GM21529 (cell line): ENCODE measurements at regions not wholly inside any gene's neighbourhood (a gene's known extent, or its start where the extent isn't known, plus 50 kb on each side); places are given as distances from the start of the nearest gene placed in this dataset.
"Not testable (repeated sequence)": the region's sequence is repeated elsewhere in the genome, so short reads cannot be mapped to it uniquely, and the experiment has no call there.

Source experiments
- ATAC-seq: cut with Tn5 transposase; IDR thresholded peaks from one replicate; pipeline ENCODE4 v1.9.1; 2021; ENCODE audit not compliant: unreplicated experiment

DNA sequence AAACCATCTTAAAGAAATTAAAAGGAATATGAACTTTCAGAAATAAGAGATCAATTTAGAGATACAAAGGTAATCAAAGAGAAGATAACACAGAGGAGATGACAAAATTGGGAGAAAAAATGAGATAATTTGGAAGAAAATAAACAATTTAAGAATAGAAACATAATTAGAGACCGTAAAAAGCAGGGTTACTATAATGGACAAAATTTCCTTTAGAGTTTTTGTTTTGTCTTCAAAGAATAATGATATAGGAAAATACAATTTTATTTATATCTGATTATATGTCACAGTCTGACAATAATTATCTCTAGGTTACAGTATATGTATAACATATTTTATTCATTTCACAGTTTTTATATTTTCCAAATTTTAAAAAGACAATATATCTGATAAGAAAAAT is 716.4 kb upstream of the ZNF804A start:
- no peak for ATAC-seq

GRCh38 chr2:183892315-183892941 is 705.9 kb upstream of the ZNF804A start:
- no peak for ATAC-seq

DNA sequence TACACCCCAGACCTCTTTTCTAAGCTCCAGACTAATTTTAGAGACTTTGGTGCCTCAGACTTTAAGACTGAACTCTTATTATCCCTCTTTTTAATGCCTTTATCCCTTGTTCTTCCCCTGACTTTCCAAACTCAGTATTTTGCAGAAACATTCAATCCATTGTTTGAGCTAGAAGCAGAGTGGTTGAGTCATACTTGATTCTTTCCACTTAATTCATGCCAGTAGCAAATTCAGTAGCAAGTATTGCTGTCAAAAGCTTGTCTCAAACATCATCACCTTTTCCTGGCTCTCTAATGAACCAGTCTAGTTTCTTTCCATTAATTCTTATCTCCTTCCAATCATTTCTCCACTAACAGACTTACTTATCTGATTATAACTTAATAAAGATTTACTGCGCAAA is 699.7 kb upstream of the ZNF804A start:
- no peak for ATAC-seq

DNA sequence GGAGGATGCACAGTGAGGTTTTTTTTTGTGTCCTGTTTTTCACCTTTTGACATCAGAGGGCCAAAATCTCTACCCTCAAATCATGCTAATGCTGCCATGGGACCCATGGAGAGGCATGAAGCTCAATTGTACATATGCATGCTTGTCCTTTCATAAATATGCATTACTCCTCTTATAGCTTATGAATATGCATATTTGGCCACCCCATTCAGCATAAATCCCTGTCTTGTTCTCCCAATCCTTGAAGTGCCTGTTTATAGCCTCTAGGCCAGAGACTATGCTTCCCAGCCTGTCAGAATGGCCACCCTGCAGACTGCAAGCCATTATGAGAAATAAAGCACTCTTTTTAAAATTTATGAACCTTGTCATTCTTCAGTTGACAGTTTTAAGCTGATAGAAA is 696.4 kb upstream of the ZNF804A start:
- ATAC-seq: no peak

GRCh38 chr2:183903026-183903425 is 695.3 kb upstream of the ZNF804A start:
- no peak for ATAC-seq

DNA sequence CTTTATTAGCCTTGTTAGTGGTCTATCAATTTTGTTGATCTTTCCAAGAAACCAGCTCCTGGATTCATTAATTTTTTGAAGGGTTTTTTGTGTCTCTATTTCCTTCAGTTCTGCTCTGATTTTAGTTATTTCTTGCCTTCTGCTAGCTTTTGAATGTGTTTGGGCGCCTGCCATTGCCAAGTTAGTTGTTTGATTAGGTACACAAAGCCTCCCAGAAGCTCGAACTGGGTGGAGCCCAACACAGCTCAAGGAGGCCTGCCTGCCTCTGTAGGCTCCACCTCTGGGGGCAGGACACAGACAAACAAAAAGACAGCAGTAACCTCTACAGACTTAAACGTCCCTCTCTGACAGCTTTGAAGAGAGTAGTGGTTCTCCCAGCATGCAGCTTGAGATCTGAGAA is 682.3 kb upstream of the ZNF804A start:
- ATAC-seq: not testable (repeated sequence)

GRCh38 chr2:183919167-183919566 is 679.2 kb upstream of the ZNF804A start:
- no peak for ATAC-seq

DNA sequence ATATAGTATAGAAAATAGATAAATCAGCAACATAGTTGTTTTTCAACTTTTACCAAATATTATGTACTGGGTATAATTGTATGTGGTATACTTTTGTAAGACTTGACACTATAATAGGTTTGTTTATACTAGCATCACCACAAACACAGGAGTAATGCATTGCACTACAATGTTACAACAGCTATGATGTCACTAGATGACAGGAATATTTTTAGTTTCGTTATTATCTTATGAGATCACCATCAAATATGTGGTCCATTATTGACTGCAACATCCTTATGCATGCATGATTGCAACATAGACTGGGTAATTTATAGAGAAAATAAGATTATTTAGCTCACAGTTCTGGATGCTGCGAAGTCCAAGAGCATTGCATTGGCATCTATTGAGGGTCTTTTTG is 678.4 kb upstream of the ZNF804A start:
- ATAC-seq: no peak

DNA sequence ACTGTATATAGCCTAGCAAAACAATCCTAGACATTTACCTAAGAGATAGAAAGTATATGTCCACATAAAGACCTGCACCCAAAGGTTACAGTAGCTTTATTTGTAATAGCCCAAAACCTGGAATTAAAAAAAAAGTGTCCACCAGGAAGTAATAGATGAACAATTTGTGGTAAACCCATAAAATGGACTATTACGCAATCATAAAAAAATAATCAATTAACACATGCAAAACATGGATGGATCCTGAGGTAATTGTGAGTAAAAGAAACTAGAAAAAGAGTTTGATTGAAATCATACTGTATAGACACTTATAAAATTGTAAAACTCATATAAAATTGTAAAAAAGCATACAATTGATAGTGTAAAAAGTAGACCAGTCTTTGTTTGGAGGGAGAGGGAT is 673.0 kb upstream of the ZNF804A start:
- no peak for ATAC-seq

DNA sequence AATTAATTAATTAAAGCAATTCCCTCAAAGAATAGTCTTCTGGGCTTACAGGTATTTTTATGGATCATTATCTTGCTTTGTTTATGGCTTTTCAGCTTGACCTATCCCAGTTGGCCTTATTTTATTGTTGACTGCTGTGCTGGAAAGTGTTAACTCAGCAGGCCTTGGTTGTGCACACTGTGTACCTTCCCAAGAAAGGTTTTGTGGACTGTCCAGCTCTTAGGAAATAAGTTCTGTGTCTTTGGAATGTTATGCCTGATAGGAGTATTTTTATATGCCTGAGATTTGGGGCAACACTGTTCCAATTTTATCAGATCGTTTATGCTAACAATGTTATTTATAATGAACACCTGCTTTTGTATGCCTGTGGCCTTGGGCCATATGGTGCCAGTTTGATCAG is 671.9 kb upstream of the ZNF804A start:
- ATAC-seq: no peak

GRCh38 chr2:183927406-183928325 is 670.7 kb upstream of the ZNF804A start:
- ATAC-seq: no peak

GRCh38 chr2:183935005-183935404 is 663.3 kb upstream of the ZNF804A start:
- no peak for ATAC-seq

DNA sequence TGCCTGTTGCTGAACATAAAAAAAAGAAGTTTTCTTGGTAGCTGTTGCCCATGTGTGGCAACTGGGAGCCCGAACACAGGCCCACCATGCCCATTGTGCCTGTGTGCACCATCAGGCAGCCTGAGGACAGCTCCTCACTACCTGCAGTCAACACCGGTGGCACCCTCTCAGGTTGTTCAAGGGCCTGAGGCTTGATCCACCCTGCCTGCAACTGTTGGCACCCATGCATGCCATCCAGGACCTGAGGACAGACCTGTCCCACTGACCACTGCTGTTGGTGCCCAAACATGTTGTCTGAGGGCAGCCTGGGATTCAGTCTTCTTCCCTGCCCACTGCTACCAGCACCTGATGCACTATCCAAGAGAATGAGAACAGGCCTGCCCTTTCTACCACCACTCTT is 661.1 kb upstream of the ZNF804A start:
- no peak for ATAC-seq

- ATAC-seq: no peak
Observed at GRCh38 chr2:183946193-183946592, 652.1 kb upstream of the ZNF804A start.

GRCh38 chr2:183948861-183949260 is 649.5 kb upstream of the ZNF804A start:
- ATAC-seq: no peak

GRCh38 chr2:183950673-183951072 is 647.7 kb upstream of the ZNF804A start:
- no peak for ATAC-seq

GRCh38 chr2:183951630-183952029 is 646.7 kb upstream of the ZNF804A start:
- no peak for ATAC-seq

DNA sequence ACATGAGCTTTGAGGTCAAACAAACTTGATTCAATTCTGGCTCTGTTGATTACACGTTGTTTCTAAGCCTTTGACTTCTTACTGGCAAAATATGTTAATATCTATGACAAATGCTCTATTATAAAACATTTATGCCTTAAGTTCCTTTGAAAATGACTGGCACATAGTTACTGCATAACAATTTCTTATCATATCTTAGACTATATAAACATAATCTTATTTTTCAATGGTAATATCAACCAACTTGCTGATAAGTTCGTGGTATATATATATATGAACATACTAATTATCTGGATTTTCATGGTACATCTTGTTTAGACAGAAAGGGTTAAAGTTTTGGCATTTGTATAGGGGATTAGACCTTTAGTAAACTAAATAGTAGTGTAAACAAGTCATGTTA is 645.6 kb upstream of the ZNF804A start:
- no peak for ATAC-seq

- ATAC-seq: no peak
Observed at GRCh38 chr2:183963609-183964008, 634.7 kb upstream of the ZNF804A start.

DNA sequence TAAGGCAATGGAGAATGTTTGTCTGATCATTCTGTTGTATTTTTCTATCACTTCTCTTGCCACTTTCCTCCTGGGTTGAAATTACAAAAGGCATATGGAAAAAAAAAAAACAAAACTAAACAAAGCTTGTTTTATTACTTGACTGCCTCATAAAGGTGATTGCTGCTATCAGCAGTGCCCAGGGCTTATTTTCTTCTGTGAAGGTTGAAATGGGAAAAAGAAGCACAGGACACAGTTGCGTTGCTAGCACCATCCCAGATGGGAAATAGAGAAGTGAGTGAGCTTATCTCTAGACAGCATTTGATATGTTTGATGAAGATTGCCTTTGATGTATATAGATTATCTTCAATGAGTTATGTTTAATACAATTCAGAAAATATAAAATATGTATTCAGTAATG is 633.8 kb upstream of the ZNF804A start:
- ATAC-seq: no peak

DNA sequence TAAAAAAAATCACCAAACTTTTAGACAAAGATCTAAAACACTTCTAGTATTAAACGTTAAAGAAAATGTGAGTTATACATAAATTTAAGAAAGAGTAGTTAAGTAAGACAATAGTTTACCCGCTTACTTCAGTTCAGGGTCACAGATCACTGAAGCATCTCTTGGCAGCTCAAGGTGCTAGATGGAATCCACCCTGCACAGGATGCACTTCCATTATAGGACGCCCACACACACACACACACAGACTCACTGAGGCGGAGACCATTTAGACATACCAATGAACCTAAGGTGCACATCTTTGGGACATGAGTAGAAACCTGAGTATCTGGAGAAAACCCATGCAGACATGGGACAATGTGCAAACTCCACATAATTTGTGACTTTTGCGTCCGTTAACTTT is 630.6 kb upstream of the ZNF804A start:
- no peak for ATAC-seq

DNA sequence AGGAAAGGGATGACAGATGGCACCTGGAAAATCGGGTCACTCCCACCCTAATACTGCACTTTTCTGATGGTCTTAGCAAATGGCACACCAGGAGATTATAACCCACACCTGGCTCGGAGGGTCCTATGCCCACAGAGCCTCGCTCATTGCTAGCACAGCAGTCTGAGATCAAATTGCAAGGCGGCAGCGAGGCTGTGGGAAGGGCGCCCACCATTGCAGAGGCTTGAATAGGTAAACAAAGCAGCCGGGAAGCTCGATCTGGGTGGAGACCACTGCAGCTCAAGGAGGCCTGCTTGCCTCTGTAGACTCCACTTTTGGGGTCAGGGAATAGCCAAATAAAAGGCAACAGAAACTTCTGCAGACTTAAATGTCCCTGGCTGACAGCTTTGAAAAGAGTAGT is 622.7 kb upstream of the ZNF804A start:
- not testable (repeated sequence) for ATAC-seq

DNA sequence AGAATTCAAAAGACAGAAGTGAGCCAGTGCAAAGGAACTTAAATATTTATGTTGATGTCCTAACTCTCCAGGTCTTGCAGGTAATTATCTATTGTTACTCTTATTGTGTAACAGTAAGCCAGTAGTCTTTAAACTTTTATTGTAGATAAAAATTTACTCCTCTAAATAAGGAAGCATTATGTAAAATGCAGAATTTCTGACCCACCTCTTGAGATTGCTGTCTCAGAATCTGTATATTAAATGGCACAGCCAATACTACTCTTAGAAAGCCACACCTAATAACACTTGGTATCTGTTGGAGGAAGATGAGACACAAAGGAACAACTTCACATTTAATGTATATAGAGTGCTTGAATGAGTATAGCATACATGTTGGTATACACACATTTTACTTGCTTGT is 613.5 kb upstream of the ZNF804A start:
- ATAC-seq: no peak
